ENCODE measurements at regions not wholly inside any gene's neighbourhood (a gene's known extent, or its start where the extent isn't known, plus 50 kb on each side); places are given as distances from the start of the nearest gene placed in this dataset.
"Not testable (repeated sequence)": the region's sequence is repeated elsewhere in the genome, so short reads cannot be mapped to it uniquely, and the experiment has no call there.

DNA sequence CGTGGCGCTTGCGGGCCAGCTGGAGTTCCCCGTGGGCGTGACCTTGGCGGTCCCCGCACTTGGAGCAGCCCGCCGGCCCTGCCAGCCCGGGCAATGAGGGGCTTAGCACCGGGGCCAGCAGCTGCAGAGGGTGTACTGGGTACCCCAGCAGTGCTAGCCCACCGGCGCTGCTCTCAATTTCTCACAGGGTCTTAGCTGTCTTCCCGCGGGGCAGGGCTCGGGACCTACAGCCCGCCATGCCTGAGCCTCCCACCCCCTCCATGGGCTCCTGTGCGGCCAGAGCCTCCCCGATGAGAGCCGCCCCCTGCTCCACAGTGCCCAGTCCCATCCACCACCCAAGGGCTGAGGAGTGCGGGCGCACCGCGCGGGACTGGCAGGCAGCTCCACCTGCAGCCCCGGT, 94.0 kb upstream of the NIPBL start:
- DNase-seq (ENCODE audit: low read depth): not testable (repeated sequence)

DNA sequence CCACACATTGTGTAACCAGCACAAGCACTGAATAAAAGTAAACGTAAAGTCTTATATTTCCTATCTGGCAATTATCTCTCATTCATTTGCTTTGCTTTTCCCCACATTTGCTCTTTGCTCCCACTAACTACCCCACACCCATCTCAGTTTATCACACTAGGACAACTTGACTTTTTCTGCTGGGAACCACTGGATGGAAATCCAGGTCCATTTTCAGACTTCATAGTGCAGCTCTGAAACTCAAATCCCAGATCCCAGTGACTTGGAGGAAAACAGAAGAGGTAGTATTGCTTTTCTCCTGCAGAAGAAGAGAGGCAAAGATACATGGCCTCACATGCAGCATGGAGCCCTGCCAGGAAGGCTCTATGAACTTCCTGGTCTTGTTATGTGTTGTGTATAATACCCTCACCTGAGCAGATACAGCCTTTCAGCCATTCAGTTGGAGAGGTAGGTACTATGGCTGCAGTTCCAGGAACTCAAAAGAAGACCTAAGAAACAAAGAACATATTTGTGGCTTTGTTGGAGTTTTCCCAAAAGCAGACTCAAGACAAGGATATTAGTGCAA, 90.0 kb upstream of the NIPBL start:
- DNase-seq (ENCODE audit: low read depth): no peak

DNA sequence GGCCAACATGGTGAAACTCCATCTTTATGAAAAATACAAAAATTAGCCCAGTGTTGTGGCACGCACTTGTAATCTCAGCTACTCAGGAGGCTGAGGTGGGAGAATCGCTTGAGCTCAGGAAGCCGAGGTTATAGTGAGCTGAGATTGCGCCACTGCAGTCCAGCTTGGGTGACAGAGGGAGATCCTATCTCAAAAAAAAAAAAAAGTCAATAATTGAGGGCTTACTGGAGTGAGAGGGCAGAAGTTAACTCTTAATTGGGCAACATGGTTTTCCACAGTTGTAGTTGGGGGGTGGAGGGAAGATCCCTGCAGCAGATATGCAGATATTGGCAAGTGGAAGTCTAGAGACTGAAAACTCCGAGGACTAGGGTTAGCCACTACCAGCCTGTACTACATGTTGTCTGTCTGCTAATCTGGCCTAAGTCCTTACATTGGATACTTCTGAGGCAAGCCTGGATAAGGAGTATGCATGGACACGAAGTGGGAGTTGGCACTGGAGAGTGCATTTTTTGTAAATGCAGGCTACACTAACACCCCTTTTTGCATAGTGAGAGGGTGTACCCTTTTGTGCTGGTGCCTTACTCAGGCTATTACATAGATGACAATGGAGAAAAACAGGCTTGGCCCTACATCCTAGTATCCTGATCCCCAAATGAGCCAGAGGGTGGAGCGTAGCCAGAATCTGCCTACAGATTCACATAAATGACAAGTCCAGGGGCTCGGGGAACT, 89.0 kb upstream of the NIPBL start:
- DNase-seq (ENCODE audit: low read depth): no peak

DNA sequence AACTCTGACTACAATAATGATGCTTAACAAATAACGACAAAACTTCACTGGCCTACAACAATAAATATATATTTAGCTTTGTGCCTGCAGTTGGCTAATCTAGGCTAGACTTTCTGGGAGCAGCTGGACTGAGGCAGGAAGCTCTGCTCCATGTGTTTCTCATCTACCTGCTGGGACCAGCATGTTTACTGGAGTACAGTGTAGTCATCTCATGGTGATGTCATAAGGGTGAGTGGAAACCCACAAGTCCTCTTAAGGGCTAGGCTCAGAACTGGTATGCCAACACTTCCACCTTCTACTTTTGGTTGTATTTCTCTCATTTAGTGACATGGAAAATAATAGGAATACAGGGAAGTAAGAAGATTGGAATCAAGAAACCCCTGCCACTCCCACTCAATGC, 85.7 kb upstream of the NIPBL start:
- no peak for DNase-seq (ENCODE audit: low read depth)

DNA sequence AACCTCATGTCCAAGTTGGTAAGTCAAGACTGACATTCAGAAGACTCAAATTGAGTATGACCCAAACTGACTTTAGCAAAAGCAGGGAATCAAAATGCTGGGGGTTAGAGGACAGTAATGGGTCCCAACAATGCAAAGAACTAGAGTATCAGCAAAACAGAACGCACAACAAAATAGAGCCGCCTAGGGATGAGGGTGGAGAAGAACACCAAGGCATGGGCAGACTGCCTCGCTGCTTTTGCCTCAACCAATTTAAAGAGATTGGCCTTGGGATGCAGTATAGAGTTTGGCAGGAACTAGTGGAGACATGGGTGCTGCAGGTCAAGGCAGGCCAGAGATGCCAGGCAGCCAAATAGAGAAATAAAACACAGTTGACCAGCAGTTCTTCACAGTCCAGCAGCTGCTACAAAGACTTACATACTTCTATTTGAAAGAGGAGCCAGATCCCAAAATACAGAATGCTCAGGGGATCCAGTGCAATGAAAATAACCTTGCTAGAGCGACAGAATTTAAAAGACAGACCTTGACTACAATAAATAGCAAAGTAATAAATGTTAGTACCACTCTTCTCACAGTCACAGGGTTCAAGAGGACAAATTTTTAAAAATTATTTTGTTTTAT, 83.9 kb upstream of the NIPBL start:
- no peak for DNase-seq (ENCODE audit: low read depth)

DNA sequence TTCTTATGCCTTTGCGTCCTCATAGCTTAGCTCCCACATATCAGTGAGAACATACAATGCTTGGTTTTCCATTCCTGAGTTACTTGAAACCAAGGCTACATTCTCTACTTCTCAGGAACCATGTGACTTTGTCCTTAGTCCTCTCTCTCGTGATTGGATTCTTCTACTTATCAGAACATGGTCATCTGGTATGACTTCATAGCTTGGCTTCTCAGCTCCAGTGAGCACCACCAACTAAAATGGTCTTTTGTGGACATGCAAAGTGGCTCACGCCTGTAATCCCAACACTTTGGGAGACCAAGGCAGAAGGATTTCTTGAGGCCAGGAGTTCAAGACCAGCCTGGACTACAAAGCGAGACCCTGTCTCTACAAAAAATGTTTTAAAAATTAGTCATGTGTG, 81.2 kb upstream of the NIPBL start:
- DNase-seq (ENCODE audit: low read depth): no peak

DNA sequence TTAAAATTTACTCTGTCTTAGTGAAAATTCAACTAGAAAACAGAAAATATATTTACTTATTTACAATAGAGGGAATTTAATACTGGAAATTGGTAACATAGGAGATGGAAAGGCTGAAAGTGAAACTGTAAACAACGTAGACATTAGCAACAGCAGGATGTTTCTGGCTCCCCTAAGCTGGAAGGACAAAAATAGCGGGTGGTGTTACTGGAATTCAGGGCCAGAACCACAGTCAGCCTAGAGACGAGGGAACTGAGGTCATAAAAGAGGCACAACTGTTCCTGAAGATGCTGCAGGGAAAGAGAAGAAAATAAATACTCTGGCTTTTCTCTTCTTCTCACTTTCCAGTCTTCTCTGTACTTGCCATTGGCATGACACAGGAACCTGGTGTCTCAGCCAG, 80.4 kb upstream of the NIPBL start:
- DNase-seq (ENCODE audit: low read depth): no peak

DNA sequence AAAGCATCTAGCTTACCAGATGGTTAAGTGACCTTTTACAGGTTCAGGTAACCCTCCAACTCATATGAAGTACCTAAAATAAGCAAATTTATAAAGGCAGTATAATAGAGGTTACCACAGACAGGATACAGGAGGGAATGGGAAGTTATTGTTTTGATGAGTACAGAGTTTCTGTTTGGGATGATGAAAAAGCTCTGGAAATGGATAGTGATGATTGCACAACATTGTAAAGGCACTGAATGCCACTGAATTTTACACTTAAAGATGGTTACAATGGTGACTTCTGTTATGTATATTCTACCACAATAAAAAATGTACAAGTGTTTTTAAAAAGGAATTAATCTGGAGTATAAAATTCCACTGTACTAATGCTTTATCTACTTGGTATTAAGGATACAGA, 75.0 kb upstream of the NIPBL start:
- no peak for DNase-seq (ENCODE audit: low read depth)

DNA sequence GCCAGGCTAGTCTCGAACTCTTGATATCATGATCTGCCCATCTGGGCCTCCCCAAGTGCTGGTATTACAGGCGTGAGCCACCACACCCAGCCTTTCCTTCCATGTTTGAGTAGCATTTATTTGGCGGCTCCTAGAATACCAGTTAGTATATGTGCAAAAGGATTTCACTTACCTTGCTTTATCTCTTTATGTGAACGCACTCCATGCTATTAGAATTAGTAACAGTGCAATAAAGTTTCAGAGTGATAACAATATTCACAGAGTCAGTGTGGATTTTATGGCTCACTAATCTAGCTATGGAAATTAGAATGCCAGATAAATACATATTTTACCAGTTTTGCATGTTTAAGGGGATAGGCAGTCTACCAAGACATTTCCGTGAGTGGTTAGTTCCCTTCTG, 74.4 kb upstream of the NIPBL start:
- DNase-seq (ENCODE audit: low read depth): no peak

DNA sequence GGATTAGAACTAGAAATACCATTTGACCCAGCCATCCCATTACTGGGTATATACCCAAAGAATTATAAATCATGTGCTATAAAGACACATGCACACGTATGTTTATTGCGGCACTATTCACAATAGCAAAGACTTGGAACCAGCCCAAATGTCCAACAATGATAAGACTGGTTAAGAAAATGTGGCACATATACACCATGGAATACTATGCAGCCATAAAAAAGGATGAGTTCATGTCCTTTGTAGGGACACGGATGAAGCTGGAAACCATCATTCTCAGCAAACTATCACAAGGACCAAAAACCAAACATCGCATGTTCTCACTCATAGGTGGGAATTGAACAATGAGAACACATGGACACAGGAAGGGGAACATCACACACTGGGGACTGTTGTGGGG, 63.3 kb upstream of the NIPBL start:
- not testable (repeated sequence) for DNase-seq (ENCODE audit: low read depth)

DNA sequence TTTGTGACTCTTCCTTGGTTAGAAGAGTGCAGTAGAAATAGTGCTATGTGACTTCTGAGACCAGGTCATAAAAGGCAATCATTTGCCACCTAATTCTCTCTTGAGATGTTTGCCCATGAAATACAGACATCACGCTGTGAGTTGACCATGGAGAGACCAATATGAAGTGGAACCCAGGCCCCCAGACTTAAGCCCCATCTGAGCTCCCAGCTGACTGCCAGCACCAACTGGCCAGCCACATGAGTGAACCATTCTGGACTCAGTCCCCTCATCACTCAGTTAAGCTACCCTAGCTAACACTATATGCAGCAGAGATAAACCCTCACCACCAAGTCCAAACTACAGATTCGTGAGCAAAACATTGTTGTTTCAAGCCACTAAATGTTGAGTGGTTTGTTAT, 60.7 kb upstream of the NIPBL start:
- DNase-seq (ENCODE audit: low read depth): no peak

DNA sequence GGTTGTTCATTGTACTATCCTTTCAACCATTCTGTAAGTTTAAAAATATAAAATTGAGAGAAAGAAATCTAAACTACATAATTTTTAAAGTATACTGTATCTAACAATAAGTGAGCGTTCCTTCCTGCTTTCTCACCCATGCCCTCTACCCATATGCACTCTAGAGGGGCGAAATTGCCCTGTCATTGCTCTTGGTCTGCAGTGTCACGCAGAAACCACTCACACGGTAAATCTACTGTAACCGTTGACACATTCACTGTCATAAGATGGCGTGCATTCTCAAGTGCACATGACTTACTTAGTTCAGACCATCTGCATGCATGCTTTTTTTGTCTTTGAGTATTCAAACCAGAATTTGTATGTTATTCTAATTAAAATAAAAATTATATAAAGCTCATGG, 55.7 kb upstream of the NIPBL start:
- no peak for DNase-seq (ENCODE audit: low read depth)

DNA sequence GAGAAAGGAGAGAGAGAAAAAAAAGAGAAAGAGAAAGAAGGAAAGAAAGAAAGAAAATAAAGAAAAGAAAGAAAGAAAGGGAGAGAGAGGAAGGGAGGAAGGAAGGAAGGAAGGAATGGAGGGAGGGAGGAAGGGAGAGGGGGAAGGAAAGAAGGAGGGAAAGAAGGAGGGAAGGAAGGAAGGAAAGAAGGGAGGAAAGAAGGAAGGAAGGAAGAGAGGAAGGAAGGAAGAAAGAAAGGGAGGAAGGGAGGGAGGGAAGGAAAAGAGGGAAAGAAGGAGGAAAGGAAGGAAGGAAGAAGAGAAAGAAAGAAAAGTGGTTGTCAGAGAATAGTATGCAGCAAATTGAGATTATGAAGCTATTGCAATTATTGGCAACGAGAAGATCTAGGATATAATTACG, 49.9 kb upstream of the NIPBL start:
- no peak for DNase-seq (ENCODE audit: low read depth)
